Central memory CD8-positive, alpha-beta T cell (primary cell): ENCODE measurements at regions not wholly inside any gene's neighbourhood (a gene's known extent, or its start where the extent isn't known, plus 50 kb on each side); places are given as distances from the start of the nearest gene placed in this dataset.

Experiments
- ATAC-seq: fragments of 150-1000 bp; cut with Tn5 transposase; replicated peaks from 2 replicates; pipeline ENCODE4 v1.10.0; 2022; ENCODE audit warnings: mild to moderate bottlenecking, moderate FRiP score, moderate number of reproducible peaks; ENCODE audit not compliant: poor library complexity, severe bottlenecking; ENCODE audit errors: extremely low read depth
- DNase-seq, 2 donors: peaks; one replicate each; pipeline ENCODE4 v3.0.0; 2021; ENCODE audit warnings: low spot score in 2 of 2
- H3K27ac Mint-ChIP-seq: one replicate; pipeline ENCODE4 v1.8.0; 2022; ENCODE audit warnings: low read depth, mild to moderate bottlenecking, moderate library complexity, mixed read lengths
- H3K27me3 Mint-ChIP-seq: one replicate; pipeline ENCODE4 v1.8.0; 2022; ENCODE audit warnings: mixed read lengths
- H3K36me3 Mint-ChIP-seq: one replicate; pipeline ENCODE4 v1.8.0; 2022; ENCODE audit warnings: mild to moderate bottlenecking, moderate library complexity, mixed read lengths; ENCODE audit not compliant: insufficient read depth
- H3K4me1 Mint-ChIP-seq: one replicate; pipeline ENCODE4 v1.8.0; 2022; ENCODE audit warnings: mixed read lengths
- H3K4me3 Mint-ChIP-seq: one replicate; pipeline ENCODE4 v1.8.0; 2022; ENCODE audit warnings: mild to moderate bottlenecking, moderate library complexity, mixed read lengths
- H3K9me3 Mint-ChIP-seq: one replicate; pipeline ENCODE4 v1.8.0; 2022; ENCODE audit warnings: mixed read lengths

GRCh38 chr2:104140361-104140760 is 713.6 kb upstream of the POU3F3 start:
- Mint-ChIP-seq H3K4me1 (no peaks in the 10 kb centered on the region), H3K9me3 (peaks cover 27% of the 10 kb centered on the region), H3K4me3 (no peak overlapping the region), H3K27me3 (no peaks in the 10 kb centered on the region), H3K36me3 (no peaks in the 10 kb centered on the region), H3K27ac (no peak overlapping the region)
- ATAC-seq, result no peak
- DNase-seq, result no peak

GRCh38 chr2:104158191-104158590 is 695.7 kb upstream of the POU3F3 start:
- Mint-ChIP-seq H3K9me3 (peaks cover 13% of the 10 kb centered on the region), H3K4me1 (no peaks in the 10 kb centered on the region), H3K4me3 (no peak overlapping the region), H3K36me3 (no peaks in the 10 kb centered on the region), H3K27ac (no peak overlapping the region), H3K27me3 (no peaks in the 10 kb centered on the region)
- ATAC-seq (no peak), DNase-seq (no peak)

- DNase-seq (no peak), ATAC-seq (no peak)
- no peak overlapping the region for H3K4me3 Mint-ChIP-seq
- H3K9me3 Mint-ChIP-seq, result peaks cover 12% of the 10 kb centered on the region
- no peaks in the 10 kb centered on the region for H3K36me3 Mint-ChIP-seq
- no peak overlapping the region for H3K27ac Mint-ChIP-seq
- no peaks in the 10 kb centered on the region for H3K27me3 Mint-ChIP-seq
- no peaks in the 10 kb centered on the region for H3K4me1 Mint-ChIP-seq
These were observed 690.2 kb upstream of the POU3F3 start for GRCh38 chr2:104163611-104164130.

- Mint-ChIP-seq H3K27ac (no peak overlapping the region), H3K4me3 (no peak overlapping the region), H3K4me1 (no peaks in the 10 kb centered on the region), H3K27me3 (no peaks in the 10 kb centered on the region), H3K9me3 (peaks cover 12% of the 10 kb centered on the region), H3K36me3 (no peaks in the 10 kb centered on the region)
- ATAC-seq (no peak), DNase-seq (no peak)
These were observed 689.1 kb upstream of the POU3F3 start for GRCh38 chr2:104164721-104165252.

- Mint-ChIP-seq H3K9me3 (peaks cover 40% of the 10 kb centered on the region), H3K27ac (no peak overlapping the region), H3K4me3 (no peak overlapping the region), H3K4me1 (no peaks in the 10 kb centered on the region), H3K36me3 (no peaks in the 10 kb centered on the region), H3K27me3 (no peaks in the 10 kb centered on the region)
- no peak for ATAC-seq
- DNase-seq, result no peak
These were observed 676.7 kb upstream of the POU3F3 start for GRCh38 chr2:104177179-104177578.

GRCh38 chr2:104179644-104180043 is 674.3 kb upstream of the POU3F3 start:
- ATAC-seq (no peak), DNase-seq (no peak)
- H3K9me3 Mint-ChIP-seq, result peaks cover 39% of the 10 kb centered on the region

GRCh38 chr2:104200533-104201168 is 653.3 kb upstream of the POU3F3 start:
- Mint-ChIP-seq H3K36me3 (no peaks in the 10 kb centered on the region), H3K27me3 (no peaks in the 10 kb centered on the region), H3K9me3 (peaks cover 14% of the 10 kb centered on the region), H3K27ac (no peak overlapping the region), H3K4me1 (no peaks in the 10 kb centered on the region), H3K4me3 (no peak overlapping the region)
- DNase-seq, result no peak
- ATAC-seq, result no peak

More at GRCh38 chr2:104179644-104180043, 674.3 kb upstream of the POU3F3 start:
- Mint-ChIP-seq H3K27me3 (no peaks in the 10 kb centered on the region), H3K4me1 (no peaks in the 10 kb centered on the region), H3K36me3 (no peaks in the 10 kb centered on the region), H3K27ac (no peak overlapping the region), H3K4me3 (no peak overlapping the region)

- ATAC-seq (no peak), DNase-seq (no peak)
- peaks cover 24% of the 10 kb centered on the region for H3K9me3 Mint-ChIP-seq
- no peaks in the 10 kb centered on the region for H3K36me3 Mint-ChIP-seq
- H3K27ac Mint-ChIP-seq, result no peak overlapping the region
- no peak overlapping the region for H3K4me3 Mint-ChIP-seq
- H3K27me3 Mint-ChIP-seq, result no peaks in the 10 kb centered on the region
- no peaks in the 10 kb centered on the region for H3K4me1 Mint-ChIP-seq
These were observed 640.2 kb upstream of the POU3F3 start for GRCh38 chr2:104213758-104214157.

GRCh38 chr2:104215269-104216161 is 638.4 kb upstream of the POU3F3 start:
- Mint-ChIP-seq H3K27ac (no peak overlapping the region), H3K4me3 (no peak overlapping the region), H3K36me3 (no peaks in the 10 kb centered on the region), H3K4me1 (no peaks in the 10 kb centered on the region), H3K9me3 (peaks cover 28% of the 10 kb centered on the region), H3K27me3 (no peaks in the 10 kb centered on the region)
- no peak for DNase-seq
- no peak for ATAC-seq

GRCh38 chr2:104233591-104233990 is 620.3 kb upstream of the POU3F3 start:
- no peaks in the 10 kb centered on the region for H3K4me1 Mint-ChIP-seq
- no peak for ATAC-seq

GRCh38 chr2:104236491-104236890 is 617.4 kb upstream of the POU3F3 start:
- H3K27ac Mint-ChIP-seq, result no peak overlapping the region
- no peak for DNase-seq
- H3K4me1 Mint-ChIP-seq, result no peaks in the 10 kb centered on the region
- H3K4me3 Mint-ChIP-seq, result no peak overlapping the region
- H3K9me3 Mint-ChIP-seq, result peaks cover 30% of the 10 kb centered on the region
- no peaks in the 10 kb centered on the region for H3K36me3 Mint-ChIP-seq
- no peaks in the 10 kb centered on the region for H3K27me3 Mint-ChIP-seq
- no peak for ATAC-seq

More at GRCh38 chr2:104233591-104233990, 620.3 kb upstream of the POU3F3 start:
- no peaks in the 10 kb centered on the region for H3K36me3 Mint-ChIP-seq
- no peak overlapping the region for H3K27ac Mint-ChIP-seq
- DNase-seq, result no peak
- H3K9me3 Mint-ChIP-seq, result peaks cover 37% of the 10 kb centered on the region
- no peaks in the 10 kb centered on the region for H3K27me3 Mint-ChIP-seq
- H3K4me3 Mint-ChIP-seq, result no peak overlapping the region

GRCh38 chr2:104240984-104241383 is 612.9 kb upstream of the POU3F3 start:
- peaks cover 22% of the 10 kb centered on the region for H3K9me3 Mint-ChIP-seq

More at GRCh38 chr2:104240984-104241383, 612.9 kb upstream of the POU3F3 start:
- DNase-seq (no peak), ATAC-seq (no peak)
- no peaks in the 10 kb centered on the region for H3K36me3 Mint-ChIP-seq
- H3K4me1 Mint-ChIP-seq, result no peaks in the 10 kb centered on the region
- no peak overlapping the region for H3K4me3 Mint-ChIP-seq
- H3K27ac Mint-ChIP-seq, result no peak overlapping the region
- no peaks in the 10 kb centered on the region for H3K27me3 Mint-ChIP-seq
